HG03139 (cell line): ENCODE measurements at regions not wholly inside any gene's neighbourhood (a gene's known extent, or its start where the extent isn't known, plus 50 kb on each side); places are given as distances from the start of the nearest gene placed in this dataset.
"Not testable (repeated sequence)": the region's sequence is repeated elsewhere in the genome, so short reads cannot be mapped to it uniquely, and the experiment has no call there.

ENCODE experiments used
- ATAC-seq: cut with Tn5 transposase; IDR thresholded peaks from one replicate; pipeline ENCODE4 v1.9.1; 2021; ENCODE audit not compliant: unreplicated experiment

GRCh38 chr3:70744536-70744935 lies 432.1 kb upstream of the MDFIC2 start:
- no peak for ATAC-seq

- ATAC-seq: no peak
Measured at GRCh38 chr3:70743754-70744153, 431.3 kb upstream of the MDFIC2 start.

GRCh38 chr3:70742081-70742480 lies 429.6 kb upstream of the MDFIC2 start:
- no peak for ATAC-seq

- ATAC-seq: no peak
Measured at GRCh38 chr3:70740872-70741271, 428.4 kb upstream of the MDFIC2 start.

GRCh38 chr3:70740071-70740470 lies 427.6 kb upstream of the MDFIC2 start:
- ATAC-seq: no peak

GRCh38 chr3:70738291-70738681 lies 425.8 kb upstream of the MDFIC2 start:
- ATAC-seq: no peak

- ATAC-seq: no peak
Measured at GRCh38 chr3:70737666-70738290, 425.3 kb upstream of the MDFIC2 start.

- no peak for ATAC-seq
Measured at GRCh38 chr3:70736009-70736408, 423.6 kb upstream of the MDFIC2 start.

GRCh38 chr3:70734756-70735155 lies 422.3 kb upstream of the MDFIC2 start:
- no peak for ATAC-seq

- ATAC-seq: no peak
Measured at GRCh38 chr3:70731046-70731445, 418.6 kb upstream of the MDFIC2 start.

- ATAC-seq: no peak
Measured at GRCh38 chr3:70729845-70730244, 417.4 kb upstream of the MDFIC2 start.

GRCh38 chr3:70728311-70728710 lies 415.9 kb upstream of the MDFIC2 start:
- no peak for ATAC-seq

- ATAC-seq: no peak
Measured at GRCh38 chr3:70726961-70727360, 414.5 kb upstream of the MDFIC2 start.

GRCh38 chr3:70726096-70726938 lies 413.9 kb upstream of the MDFIC2 start:
- ATAC-seq: no peak

GRCh38 chr3:70722018-70722417 lies 409.6 kb upstream of the MDFIC2 start:
- no peak for ATAC-seq

GRCh38 chr3:70716832-70717231 lies 404.4 kb upstream of the MDFIC2 start:
- no peak for ATAC-seq

GRCh38 chr3:70712449-70713082 lies 400.1 kb upstream of the MDFIC2 start:
- ATAC-seq: no peak

GRCh38 chr3:70703305-70704102 lies 391.1 kb upstream of the MDFIC2 start:
- ATAC-seq: no peak

GRCh38 chr3:70702132-70702531 lies 389.7 kb upstream of the MDFIC2 start:
- ATAC-seq: no peak

- ATAC-seq: no peak
Measured at GRCh38 chr3:70684701-70685100, 372.3 kb upstream of the MDFIC2 start.

- not testable (repeated sequence) for ATAC-seq
Measured at GRCh38 chr3:70675810-70676209, 363.4 kb upstream of the MDFIC2 start.
